Astrocyte (in vitro differentiated cells and primary cell): ENCODE measurements at regions not wholly inside any gene's neighbourhood (a gene's known extent, or its start where the extent isn't known, plus 50 kb on each side); places are given as distances from the start of the nearest gene placed in this dataset.
"Not testable (repeated sequence)": the region's sequence is repeated elsewhere in the genome, so short reads cannot be mapped to it uniquely, and the experiment has no call there.

Source experiments
- DNase-seq: peaks from one replicate; pipeline ENCODE4 v3.0.0-alpha.2; 2010; ENCODE audit warnings: low read depth
- FAIRE-seq: peaks from 2 replicates; lab custom pipeline; 2011; peaks lifted over from hg19 to GRCh38; lab: Jason Lieb, UNC
- H2AFZ ChIP-seq: 2 replicates; pipeline ENCODE4 v1.6.0; 2012; ENCODE audit warnings: low read depth, low read length, inconsistent platforms
- H3K27ac ChIP-seq: 2 replicates; pipeline ENCODE4 v1.5.1; 2011; ENCODE audit warnings: low read depth, low read length, inconsistent platforms
- H3K27me3 ChIP-seq: 2 replicates; pipeline ENCODE4 v1.6.0; 2011; ENCODE audit warnings: low read length, inconsistent platforms; ENCODE audit not compliant: insufficient read depth
- H3K36me3 ChIP-seq: 2 replicates; pipeline ENCODE4 v1.5.1; 2011; ENCODE audit warnings: low read length, inconsistent platforms; ENCODE audit not compliant: insufficient read depth
- H3K4me1 ChIP-seq: 2 replicates; pipeline ENCODE4 v1.5.1; 2011; ENCODE audit warnings: low read length, inconsistent platforms; ENCODE audit not compliant: insufficient read depth
- H3K4me2 ChIP-seq: 2 replicates; pipeline ENCODE4 v1.6.0; 2012; ENCODE audit warnings: low read length, inconsistent platforms
- H3K4me3 ChIP-seq: 2 replicates; pipeline ENCODE4 v1.5.1; 2011; ENCODE audit warnings: low read depth, mild to moderate bottlenecking, low read length, inconsistent platforms; ENCODE audit not compliant: insufficient read depth
- H3K79me2 ChIP-seq: 2 replicates; pipeline ENCODE4 v1.6.0; 2012; ENCODE audit warnings: mild to moderate bottlenecking, low read length, inconsistent platforms; ENCODE audit not compliant: insufficient read depth
- H3K9ac ChIP-seq: 2 replicates; pipeline ENCODE4 v1.6.0; 2012; ENCODE audit warnings: mild to moderate bottlenecking, low read length, inconsistent platforms
- H3K9me3 ChIP-seq: 2 replicates; pipeline ENCODE4 v1.5.1; 2012; ENCODE audit warnings: low read depth, mild to moderate bottlenecking, low read length, inconsistent platforms; ENCODE audit not compliant: insufficient read depth
- H4K20me1 ChIP-seq: 2 replicates; pipeline ENCODE4 v1.6.0; 2012; ENCODE audit warnings: low read length, inconsistent platforms; ENCODE audit not compliant: insufficient read depth
- H3K27ac Mint-ChIP-seq: one replicate; pipeline ENCODE4 v1.8.0; 2021; ENCODE audit warnings: mild to moderate bottlenecking, mixed read lengths; ENCODE audit not compliant: unreplicated experiment
- H3K27me3 Mint-ChIP-seq: one replicate; pipeline ENCODE4 v1.8.0; 2021; ENCODE audit warnings: low read depth, mixed read lengths; ENCODE audit not compliant: unreplicated experiment
- H3K36me3 Mint-ChIP-seq: one replicate; pipeline ENCODE4 v1.8.0; 2021; ENCODE audit warnings: low read depth, mixed read lengths; ENCODE audit not compliant: unreplicated experiment
- H3K4me1 Mint-ChIP-seq: one replicate; pipeline ENCODE4 v1.8.0; 2021; ENCODE audit warnings: low read depth, mixed read lengths; ENCODE audit not compliant: unreplicated experiment
- H3K4me3 Mint-ChIP-seq: one replicate; pipeline ENCODE4 v1.8.0; 2021; ENCODE audit warnings: mild to moderate bottlenecking, moderate library complexity, mixed read lengths; ENCODE audit not compliant: unreplicated experiment
- H3K9me3 Mint-ChIP-seq: one replicate; pipeline ENCODE4 v1.8.0; 2021; ENCODE audit warnings: mild to moderate bottlenecking, mixed read lengths; ENCODE audit not compliant: unreplicated experiment
- EZH2 ChIP-seq: IDR thresholded peaks from 2 replicates; pipeline ENCODE4 v1.6.1; 2012; ENCODE audit warnings: mild to moderate bottlenecking, low read length, inconsistent platforms; ENCODE audit not compliant: insufficient read depth
- TF ChIP-seq, protein P1 (sequence below): IDR thresholded peaks from 2 replicates; pipeline ENCODE4 v1.5.1; 2011; ENCODE audit warnings: low read depth, mild to moderate bottlenecking, inconsistent platforms, low read length, moderate library complexity; ENCODE audit not compliant: insufficient read depth

DNA sequence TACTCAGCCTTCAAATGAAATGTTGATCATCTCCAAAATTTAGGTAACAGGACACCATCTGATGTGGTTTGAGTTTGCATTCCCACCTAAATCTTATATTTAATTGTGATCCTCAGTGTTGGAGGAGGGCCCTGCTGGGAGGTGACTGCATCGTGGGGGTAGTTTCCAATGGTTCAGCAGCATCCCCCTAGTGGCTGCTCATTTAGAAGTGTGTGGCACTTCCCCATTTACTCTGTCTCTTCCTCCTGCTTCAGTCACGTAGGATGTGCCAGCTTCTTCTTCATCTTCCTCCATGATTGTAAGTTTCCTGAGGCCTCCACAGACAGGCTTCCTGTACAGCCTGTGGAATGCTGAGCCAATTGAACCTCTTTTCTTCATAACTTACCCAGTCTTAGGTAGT is 731.2 kb downstream of the USP25 start:
- no peak overlapping the region for H3K27ac Mint-ChIP-seq
- no peak overlapping the region for H3K4me3 Mint-ChIP-seq
- no peak for FAIRE-seq

DNA sequence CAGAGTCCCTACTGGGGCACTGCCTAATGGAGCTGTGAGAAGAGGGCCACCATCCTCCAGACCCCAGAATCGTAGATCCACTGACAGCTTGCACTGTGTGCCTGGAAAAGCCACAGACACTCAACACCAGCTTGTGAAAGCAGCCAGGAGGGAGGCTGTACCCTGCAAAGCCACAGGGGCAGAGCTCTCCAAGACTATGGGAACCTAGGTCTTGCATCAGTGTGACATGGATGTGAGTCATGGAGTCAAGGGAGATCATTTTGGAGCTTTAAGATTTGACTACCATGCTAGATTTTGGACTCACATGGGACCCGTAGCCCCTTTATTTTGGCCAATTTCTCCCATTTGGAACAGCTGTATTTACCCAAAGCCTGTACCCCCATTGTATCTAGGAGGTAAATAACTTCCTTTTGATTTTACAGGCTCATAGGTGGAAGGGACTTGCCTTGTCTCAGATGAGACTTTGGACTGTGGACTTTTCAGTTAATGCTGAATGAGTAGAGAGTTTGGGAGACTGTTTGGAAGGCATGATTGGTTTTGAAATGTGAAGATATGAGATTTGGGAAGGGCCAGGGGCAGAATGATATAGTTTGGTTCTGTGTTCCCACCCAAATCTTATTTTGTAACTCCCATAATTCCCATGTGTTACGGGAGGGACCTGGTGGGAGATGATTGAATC is 734.6 kb downstream of the USP25 start:
- not testable (repeated sequence) for H3K4me1 ChIP-seq, H3K4me1 Mint-ChIP-seq, H3K36me3 Mint-ChIP-seq, H3K36me3 ChIP-seq, H3K4me3 ChIP-seq, H3K27me3 Mint-ChIP-seq, DNase-seq, H3K9me3 ChIP-seq, H3K9me3 Mint-ChIP-seq, H3K4me3 Mint-ChIP-seq, H3K9ac ChIP-seq, FAIRE-seq, H4K20me1 ChIP-seq, H3K4me2 ChIP-seq, H3K27ac Mint-ChIP-seq, H2AFZ ChIP-seq, H3K27me3 ChIP-seq, H3K27ac ChIP-seq
- H3K79me2 ChIP-seq: peaks cover 30% of the 10 kb centered on the region

More for the DNA sequence above, 731.2 kb downstream of the USP25 start:
- H3K36me3 ChIP-seq: no peaks in the 10 kb centered on the region
- H3K9ac ChIP-seq: no peak overlapping the region
- H3K4me1 ChIP-seq: no peaks in the 10 kb centered on the region
- H3K9me3 ChIP-seq: peaks cover 5% of the 10 kb centered on the region
- peaks cover 4% of the 10 kb centered on the region for H4K20me1 ChIP-seq
- H3K4me3 ChIP-seq: no peak overlapping the region
- H3K27ac ChIP-seq: no peak overlapping the region
- no peak overlapping the region for H3K4me2 ChIP-seq
- TF ChIP-seq, protein P1, sequence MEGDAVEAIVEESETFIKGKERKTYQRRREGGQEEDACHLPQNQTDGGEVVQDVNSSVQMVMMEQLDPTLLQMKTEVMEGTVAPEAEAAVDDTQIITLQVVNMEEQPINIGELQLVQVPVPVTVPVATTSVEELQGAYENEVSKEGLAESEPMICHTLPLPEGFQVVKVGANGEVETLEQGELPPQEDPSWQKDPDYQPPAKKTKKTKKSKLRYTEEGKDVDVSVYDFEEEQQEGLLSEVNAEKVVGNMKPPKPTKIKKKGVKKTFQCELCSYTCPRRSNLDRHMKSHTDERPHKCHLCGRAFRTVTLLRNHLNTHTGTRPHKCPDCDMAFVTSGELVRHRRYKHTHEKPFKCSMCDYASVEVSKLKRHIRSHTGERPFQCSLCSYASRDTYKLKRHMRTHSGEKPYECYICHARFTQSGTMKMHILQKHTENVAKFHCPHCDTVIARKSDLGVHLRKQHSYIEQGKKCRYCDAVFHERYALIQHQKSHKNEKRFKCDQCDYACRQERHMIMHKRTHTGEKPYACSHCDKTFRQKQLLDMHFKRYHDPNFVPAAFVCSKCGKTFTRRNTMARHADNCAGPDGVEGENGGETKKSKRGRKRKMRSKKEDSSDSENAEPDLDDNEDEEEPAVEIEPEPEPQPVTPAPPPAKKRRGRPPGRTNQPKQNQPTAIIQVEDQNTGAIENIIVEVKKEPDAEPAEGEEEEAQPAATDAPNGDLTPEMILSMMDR: no peak
- TF ChIP-seq EZH2: no peak
- peaks cover 29% of the 10 kb centered on the region for H3K79me2 ChIP-seq
- no peaks in the 10 kb centered on the region for H3K27me3 ChIP-seq
- Mint-ChIP-seq H3K36me3 (peaks cover 1% of the 10 kb centered on the region), H3K4me1 (no peaks in the 10 kb centered on the region), H3K9me3 (peaks cover 2% of the 10 kb centered on the region), H3K27me3 (no peaks in the 10 kb centered on the region)
- DNase-seq: no peak
- no peak overlapping the region for H2AFZ ChIP-seq

DNA sequence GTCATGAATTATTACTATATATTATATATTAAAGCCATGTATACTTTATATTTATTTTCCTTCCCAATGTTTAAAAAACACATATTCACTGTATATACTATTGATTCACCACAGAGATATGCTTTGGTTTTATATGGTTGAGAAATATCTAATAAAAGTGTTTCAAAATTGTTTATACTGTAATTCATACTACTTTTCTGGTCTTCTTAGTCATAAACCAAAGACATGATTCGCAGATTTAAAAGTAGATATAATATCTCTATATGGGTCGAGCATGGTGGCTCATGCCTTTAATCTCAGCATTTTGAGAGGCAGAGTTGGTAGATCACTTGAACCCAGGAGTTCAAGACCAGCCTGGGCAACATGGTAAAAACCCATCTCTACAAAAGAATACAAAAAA is 738.4 kb downstream of the USP25 start:
- peaks cover 1% of the 10 kb centered on the region for H3K36me3 Mint-ChIP-seq
- H3K9me3 ChIP-seq: peaks cover 5% of the 10 kb centered on the region
- H3K27ac ChIP-seq: no peak overlapping the region
- H3K79me2 ChIP-seq: peaks cover 21% of the 10 kb centered on the region
- no peak overlapping the region for H3K27ac Mint-ChIP-seq
- no peak for FAIRE-seq
- DNase-seq: no peak
- H2AFZ ChIP-seq: no peak overlapping the region
- no peak overlapping the region for H3K4me3 ChIP-seq
- H3K4me1 Mint-ChIP-seq: no peaks in the 10 kb centered on the region
- no peaks in the 10 kb centered on the region for H3K4me1 ChIP-seq
- no peak overlapping the region for H3K4me3 Mint-ChIP-seq
- no peak overlapping the region for H3K9ac ChIP-seq
- peaks cover 2% of the 10 kb centered on the region for H3K9me3 Mint-ChIP-seq
- no peaks in the 10 kb centered on the region for H3K27me3 ChIP-seq
- no peaks in the 10 kb centered on the region for H3K27me3 Mint-ChIP-seq
- peaks cover 12% of the 10 kb centered on the region for H4K20me1 ChIP-seq
- H3K4me2 ChIP-seq: no peak overlapping the region
- no peak for TF ChIP-seq EZH2
- TF ChIP-seq, protein P1: no peak
- no peaks in the 10 kb centered on the region for H3K36me3 ChIP-seq
